HG02884 (cell line): ENCODE measurements at regions not wholly inside any gene's neighbourhood (a gene's known extent, or its start where the extent isn't known, plus 50 kb on each side); places are given as distances from the start of the nearest gene placed in this dataset.
"Not testable (repeated sequence)": the region's sequence is repeated elsewhere in the genome, so short reads cannot be mapped to it uniquely, and the experiment has no call there.

Source experiments
- ATAC-seq: cut with Tn5 transposase; IDR thresholded peaks from one replicate; pipeline ENCODE4 v1.9.1; 2021; ENCODE audit warnings: mild to moderate bottlenecking, moderate library complexity; ENCODE audit not compliant: unreplicated experiment

GRCh38 chr4:164538097-164538496 lies 215.8 kb upstream of the SMIM31 start:
- no peak for ATAC-seq

- ATAC-seq, result no peak
Observed at GRCh38 chr4:164540987-164541386, 212.9 kb upstream of the SMIM31 start.

- ATAC-seq, result no peak
Observed at GRCh38 chr4:164542431-164542830, 211.5 kb upstream of the SMIM31 start.

- ATAC-seq, result no peak
Observed at GRCh38 chr4:164550989-164551712, 202.8 kb upstream of the SMIM31 start.

- no peak for ATAC-seq
Observed at GRCh38 chr4:164551713-164552040, 202.3 kb upstream of the SMIM31 start.

GRCh38 chr4:164571593-164572390 lies 182.1 kb upstream of the SMIM31 start:
- ATAC-seq, result no peak

- ATAC-seq, result no peak
Observed at GRCh38 chr4:164572877-164573279, 181.1 kb upstream of the SMIM31 start.

GRCh38 chr4:164575861-164576260 lies 178.1 kb upstream of the SMIM31 start:
- no peak for ATAC-seq

- no peak for ATAC-seq
Observed at GRCh38 chr4:164579270-164579942, 174.5 kb upstream of the SMIM31 start.

- no peak for ATAC-seq
Observed at GRCh38 chr4:164591666-164592065, 162.3 kb upstream of the SMIM31 start.

- no peak for ATAC-seq
Observed at GRCh38 chr4:164595751-164596150, 158.2 kb upstream of the SMIM31 start.

- ATAC-seq, result no peak
Observed at GRCh38 chr4:164596318-164596878, 157.5 kb upstream of the SMIM31 start.

- no peak for ATAC-seq
Observed at GRCh38 chr4:164596927-164597326, 157.0 kb upstream of the SMIM31 start.

GRCh38 chr4:164601653-164602052 lies 152.3 kb upstream of the SMIM31 start:
- ATAC-seq, result no peak

GRCh38 chr4:164605791-164606190 lies 148.1 kb upstream of the SMIM31 start:
- ATAC-seq, result not testable (repeated sequence)

- peak; percentile 96 for ATAC-seq
Observed at GRCh38 chr4:164606478-164606877, 147.5 kb upstream of the SMIM31 start.

GRCh38 chr4:164613256-164613655 lies 140.7 kb upstream of the SMIM31 start:
- ATAC-seq, result no peak

GRCh38 chr4:164613792-164614191 lies 140.1 kb upstream of the SMIM31 start:
- no peak for ATAC-seq

GRCh38 chr4:164614329-164614728 lies 139.6 kb upstream of the SMIM31 start:
- no peak for ATAC-seq

- ATAC-seq, result no peak
Observed at GRCh38 chr4:164614999-164615398, 138.9 kb upstream of the SMIM31 start.

GRCh38 chr4:164615964-164616363 lies 138.0 kb upstream of the SMIM31 start:
- no peak for ATAC-seq

- ATAC-seq, result no peak
Observed at GRCh38 chr4:164616961-164617360, 137.0 kb upstream of the SMIM31 start.
